H1 (cell line): ENCODE measurements at regions not wholly inside any gene's neighbourhood (a gene's known extent, or its start where the extent isn't known, plus 50 kb on each side); places are given as distances from the start of the nearest gene placed in this dataset.

Source experiments
- CBX5 ChIP-seq: fragments of 300-800, 300-1000 bp; sonication (generic); IDR thresholded peaks from 2 replicates; pipeline ENCODE4 v1.7.1; 2016; ENCODE audit warnings: antibody characterized with exemption, low read length, low read depth
- TF ChIP-seq, protein P1 (sequence below), 3 experiments: IDR thresholded peaks; 1 replicate in 2 of 3; 2 replicates in 1 of 3; pipeline versions ENCODE4 v1.5.1 to v1.6.1; 2011; ENCODE audit warnings: low read length in 3 of 3, mild to moderate bottlenecking in 3 of 3, inconsistent platforms in 2 of 3, low read depth in 1 of 3, moderate library complexity in 1 of 3; ENCODE audit not compliant: insufficient read depth in 1 of 3; ENCODE audit errors: control extremely low read depth in 1 of 3
- TF ChIP-seq, protein P2 (sequence below): IDR thresholded peaks from 2 replicates; pipeline ENCODE4 v1.6.1; 2012; ENCODE audit warnings: low read length, inconsistent platforms

DNA sequence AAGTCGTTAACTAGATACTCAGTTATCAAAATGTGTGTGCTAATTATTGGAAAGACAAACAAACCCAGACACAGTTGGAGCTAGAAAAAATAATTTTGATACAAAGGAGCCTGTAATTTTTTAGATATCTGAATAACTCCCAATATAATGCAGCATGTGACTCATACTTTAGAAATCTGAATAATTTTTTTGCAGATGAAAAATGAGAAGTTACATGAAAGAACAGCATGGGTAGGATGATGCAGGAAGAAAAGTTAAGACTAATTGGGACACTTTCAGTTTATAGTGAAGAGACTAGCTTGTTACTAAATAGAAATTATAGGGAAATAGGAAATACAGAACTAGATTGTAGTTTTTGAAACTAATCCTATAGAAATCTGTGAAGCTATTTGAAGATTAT lies 945.8 kb downstream of the CBLN2 start:
- no peak for TF ChIP-seq CBX5
- TF ChIP-seq, protein P1, sequence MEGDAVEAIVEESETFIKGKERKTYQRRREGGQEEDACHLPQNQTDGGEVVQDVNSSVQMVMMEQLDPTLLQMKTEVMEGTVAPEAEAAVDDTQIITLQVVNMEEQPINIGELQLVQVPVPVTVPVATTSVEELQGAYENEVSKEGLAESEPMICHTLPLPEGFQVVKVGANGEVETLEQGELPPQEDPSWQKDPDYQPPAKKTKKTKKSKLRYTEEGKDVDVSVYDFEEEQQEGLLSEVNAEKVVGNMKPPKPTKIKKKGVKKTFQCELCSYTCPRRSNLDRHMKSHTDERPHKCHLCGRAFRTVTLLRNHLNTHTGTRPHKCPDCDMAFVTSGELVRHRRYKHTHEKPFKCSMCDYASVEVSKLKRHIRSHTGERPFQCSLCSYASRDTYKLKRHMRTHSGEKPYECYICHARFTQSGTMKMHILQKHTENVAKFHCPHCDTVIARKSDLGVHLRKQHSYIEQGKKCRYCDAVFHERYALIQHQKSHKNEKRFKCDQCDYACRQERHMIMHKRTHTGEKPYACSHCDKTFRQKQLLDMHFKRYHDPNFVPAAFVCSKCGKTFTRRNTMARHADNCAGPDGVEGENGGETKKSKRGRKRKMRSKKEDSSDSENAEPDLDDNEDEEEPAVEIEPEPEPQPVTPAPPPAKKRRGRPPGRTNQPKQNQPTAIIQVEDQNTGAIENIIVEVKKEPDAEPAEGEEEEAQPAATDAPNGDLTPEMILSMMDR (IDR thresholded peaks at IDR 0.05; ENCODE audit: control extremely low read depth in 1 of 3, insufficient read depth in 1 of 3, low read depth in 1 of 3, low read length in 3 of 3), result no peak
- TF ChIP-seq, protein P2, sequence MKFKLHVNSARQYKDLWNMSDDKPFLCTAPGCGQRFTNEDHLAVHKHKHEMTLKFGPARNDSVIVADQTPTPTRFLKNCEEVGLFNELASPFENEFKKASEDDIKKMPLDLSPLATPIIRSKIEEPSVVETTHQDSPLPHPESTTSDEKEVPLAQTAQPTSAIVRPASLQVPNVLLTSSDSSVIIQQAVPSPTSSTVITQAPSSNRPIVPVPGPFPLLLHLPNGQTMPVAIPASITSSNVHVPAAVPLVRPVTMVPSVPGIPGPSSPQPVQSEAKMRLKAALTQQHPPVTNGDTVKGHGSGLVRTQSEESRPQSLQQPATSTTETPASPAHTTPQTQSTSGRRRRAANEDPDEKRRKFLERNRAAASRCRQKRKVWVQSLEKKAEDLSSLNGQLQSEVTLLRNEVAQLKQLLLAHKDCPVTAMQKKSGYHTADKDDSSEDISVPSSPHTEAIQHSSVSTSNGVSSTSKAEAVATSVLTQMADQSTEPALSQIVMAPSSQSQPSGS, result no peak
